GM12864 (cell line): ENCODE measurements at regions not wholly inside any gene's neighbourhood (a gene's known extent, or its start where the extent isn't known, plus 50 kb on each side); places are given as distances from the start of the nearest gene placed in this dataset.

Source experiments
- DNase-seq: peaks from one replicate; pipeline ENCODE4 v3.0.0-alpha.2; 2011; ENCODE audit warnings: low read depth
- H3K4me3 ChIP-seq: 2 replicates; pipeline ENCODE4 v1.5.1; 2011; ENCODE audit warnings: mild to moderate bottlenecking, low read depth, low read length, control low read depth
- CTCF ChIP-seq: IDR thresholded peaks from 2 replicates; pipeline ENCODE4 v1.5.1; 2011; ENCODE audit warnings: low read depth, mild to moderate bottlenecking, moderate library complexity, low read length, control low read depth, inconsistent platforms; ENCODE audit errors: missing control alignments

GRCh38 chr5:68428231-68428811, 212.8 kb downstream of the PIK3R1 start:
- H3K4me3 ChIP-seq, result no peak overlapping the region
- no peak for DNase-seq
- no peak for TF ChIP-seq CTCF

- TF ChIP-seq CTCF, result no peak
- DNase-seq, result no peak
- no peak overlapping the region for H3K4me3 ChIP-seq
Observed at GRCh38 chr5:68429510-68429909, 214.0 kb downstream of the PIK3R1 start.

- TF ChIP-seq CTCF, result no peak
- no peak overlapping the region for H3K4me3 ChIP-seq
- DNase-seq, result no peak
Observed at GRCh38 chr5:68430279-68430678, 214.7 kb downstream of the PIK3R1 start.

- DNase-seq, result no peak
- TF ChIP-seq CTCF, result no peak
- no peak overlapping the region for H3K4me3 ChIP-seq
Observed at GRCh38 chr5:68431186-68431585, 215.6 kb downstream of the PIK3R1 start.

GRCh38 chr5:68431601-68432337, 216.2 kb downstream of the PIK3R1 start:
- no peak for DNase-seq
- TF ChIP-seq CTCF, result no peak
- H3K4me3 ChIP-seq, result no peak overlapping the region

- no peak for DNase-seq
- H3K4me3 ChIP-seq, result no peak overlapping the region
- TF ChIP-seq CTCF, result no peak
Observed at GRCh38 chr5:68432682-68433081, 217.1 kb downstream of the PIK3R1 start.

- H3K4me3 ChIP-seq, result no peak overlapping the region
Observed at GRCh38 chr5:68433526-68433922, 218.0 kb downstream of the PIK3R1 start.

More at GRCh38 chr5:68433526-68433922, 218.0 kb downstream of the PIK3R1 start:
- DNase-seq, result no peak
- TF ChIP-seq CTCF, result no peak
